ENCODE measurements at regions not wholly inside any gene's neighbourhood (a gene's known extent, or its start where the extent isn't known, plus 50 kb on each side); places are given as distances from the start of the nearest gene placed in this dataset.

- DNase-seq (ENCODE audit: low spot score) = no peak
- Mint-ChIP-seq H3K27me3 (ENCODE audit: low read depth) (peaks cover 2% of the 10 kb centered on the region), H3K4me3 (ENCODE audit: unreplicated experiment) (no peak overlapping the region), H3K9me3 (ENCODE audit: low read depth) (peaks cover 2% of the 10 kb centered on the region), H3K36me3 (ENCODE audit: low read depth) (peaks cover 2% of the 10 kb centered on the region), H3K4me1 (ENCODE audit: low read depth) (no peaks in the 10 kb centered on the region), H3K27ac (ENCODE audit: unreplicated experiment) (no peak overlapping the region)
- TF ChIP-seq, protein P1, sequence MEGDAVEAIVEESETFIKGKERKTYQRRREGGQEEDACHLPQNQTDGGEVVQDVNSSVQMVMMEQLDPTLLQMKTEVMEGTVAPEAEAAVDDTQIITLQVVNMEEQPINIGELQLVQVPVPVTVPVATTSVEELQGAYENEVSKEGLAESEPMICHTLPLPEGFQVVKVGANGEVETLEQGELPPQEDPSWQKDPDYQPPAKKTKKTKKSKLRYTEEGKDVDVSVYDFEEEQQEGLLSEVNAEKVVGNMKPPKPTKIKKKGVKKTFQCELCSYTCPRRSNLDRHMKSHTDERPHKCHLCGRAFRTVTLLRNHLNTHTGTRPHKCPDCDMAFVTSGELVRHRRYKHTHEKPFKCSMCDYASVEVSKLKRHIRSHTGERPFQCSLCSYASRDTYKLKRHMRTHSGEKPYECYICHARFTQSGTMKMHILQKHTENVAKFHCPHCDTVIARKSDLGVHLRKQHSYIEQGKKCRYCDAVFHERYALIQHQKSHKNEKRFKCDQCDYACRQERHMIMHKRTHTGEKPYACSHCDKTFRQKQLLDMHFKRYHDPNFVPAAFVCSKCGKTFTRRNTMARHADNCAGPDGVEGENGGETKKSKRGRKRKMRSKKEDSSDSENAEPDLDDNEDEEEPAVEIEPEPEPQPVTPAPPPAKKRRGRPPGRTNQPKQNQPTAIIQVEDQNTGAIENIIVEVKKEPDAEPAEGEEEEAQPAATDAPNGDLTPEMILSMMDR (IDR thresholded peaks at IDR 0.05) = no peak
Measured at GRCh38 chr3:18010001-18010400, 267.6 kb upstream of the TBC1D5 start.

- peaks cover 2% of the 10 kb centered on the region for H3K27me3 Mint-ChIP-seq (ENCODE audit: low read depth)
- no peak for DNase-seq (ENCODE audit: low spot score)
- TF ChIP-seq, protein P1 (IDR thresholded peaks at IDR 0.05) = no peak
- H3K36me3 Mint-ChIP-seq (ENCODE audit: low read depth) = peaks cover 4% of the 10 kb centered on the region
- no peak overlapping the region for H3K4me3 Mint-ChIP-seq (ENCODE audit: unreplicated experiment)
- H3K9me3 Mint-ChIP-seq (ENCODE audit: low read depth) = peaks cover 9% of the 10 kb centered on the region
- no peaks in the 10 kb centered on the region for H3K4me1 Mint-ChIP-seq (ENCODE audit: low read depth)
- no peak overlapping the region for H3K27ac Mint-ChIP-seq (ENCODE audit: unreplicated experiment)
Measured at GRCh38 chr3:18008706-18009368, 266.4 kb upstream of the TBC1D5 start.

GRCh38 chr3:18007980-18008379, 265.5 kb upstream of the TBC1D5 start:
- H3K9me3 Mint-ChIP-seq (ENCODE audit: low read depth) = peaks cover 12% of the 10 kb centered on the region
- no peaks in the 10 kb centered on the region for H3K4me1 Mint-ChIP-seq (ENCODE audit: low read depth)
- peaks cover 2% of the 10 kb centered on the region for H3K27me3 Mint-ChIP-seq (ENCODE audit: low read depth)
- H3K36me3 Mint-ChIP-seq (ENCODE audit: low read depth) = peaks cover 6% of the 10 kb centered on the region
- no peak overlapping the region for H3K4me3 Mint-ChIP-seq (ENCODE audit: unreplicated experiment)
- TF ChIP-seq, protein P1 (IDR thresholded peaks at IDR 0.05) = no peak
- no peak for DNase-seq (ENCODE audit: low spot score)
- H3K27ac Mint-ChIP-seq (ENCODE audit: unreplicated experiment) = no peak overlapping the region

- Mint-ChIP-seq H3K9me3 (ENCODE audit: low read depth) (no peaks in the 10 kb centered on the region), H3K27me3 (ENCODE audit: low read depth) (no peaks in the 10 kb centered on the region), H3K36me3 (ENCODE audit: low read depth) (no peaks in the 10 kb centered on the region), H3K4me1 (ENCODE audit: low read depth) (no peaks in the 10 kb centered on the region), H3K27ac (ENCODE audit: unreplicated experiment) (no peak overlapping the region), H3K4me3 (ENCODE audit: unreplicated experiment) (no peak overlapping the region)
- TF ChIP-seq, protein P1 (IDR thresholded peaks at IDR 0.05) = no peak
- no peak for DNase-seq (ENCODE audit: low spot score)
Measured at GRCh38 chr3:17995769-17996168, 253.3 kb upstream of the TBC1D5 start.

GRCh38 chr3:17994167-17994566, 251.7 kb upstream of the TBC1D5 start:
- H3K4me3 Mint-ChIP-seq (ENCODE audit: unreplicated experiment) = no peak overlapping the region
- no peaks in the 10 kb centered on the region for H3K9me3 Mint-ChIP-seq (ENCODE audit: low read depth)
- H3K36me3 Mint-ChIP-seq (ENCODE audit: low read depth) = no peaks in the 10 kb centered on the region
- H3K4me1 Mint-ChIP-seq (ENCODE audit: low read depth) = no peaks in the 10 kb centered on the region
- TF ChIP-seq, protein P1 (IDR thresholded peaks at IDR 0.05) = no peak
- DNase-seq (ENCODE audit: low spot score) = no peak
- no peak overlapping the region for H3K27ac Mint-ChIP-seq (ENCODE audit: unreplicated experiment)
- no peaks in the 10 kb centered on the region for H3K27me3 Mint-ChIP-seq (ENCODE audit: low read depth)

All from chondrocyte (in vitro differentiated cells).